GOT3 (cell line): ENCODE measurements at regions not wholly inside any gene's neighbourhood (a gene's known extent, or its start where the extent isn't known, plus 50 kb on each side); places are given as distances from the start of the nearest gene placed in this dataset.

Experiments
- DNase-seq: peaks from one replicate; lab custom pipeline; 2025; ENCODE audit warnings: mixed read lengths; lab: John Stamatoyannopoulos, UW

- DNase-seq = no peak
These were observed 129.0 kb upstream of the PRICKLE2 start for GRCh38 chr3:64354221-64354620.

- DNase-seq = no peak
These were observed 128.0 kb upstream of the PRICKLE2 start for GRCh38 chr3:64353226-64353625.

- no peak for DNase-seq
These were observed 127.3 kb upstream of the PRICKLE2 start for GRCh38 chr3:64352639-64352992.

GRCh38 chr3:64351713-64352638 lies 126.7 kb upstream of the PRICKLE2 start:
- no peak for DNase-seq

GRCh38 chr3:64349551-64349950 lies 124.3 kb upstream of the PRICKLE2 start:
- DNase-seq = no peak

GRCh38 chr3:64345371-64345770 lies 120.1 kb upstream of the PRICKLE2 start:
- no peak for DNase-seq

- no peak for DNase-seq
These were observed 119.5 kb upstream of the PRICKLE2 start for GRCh38 chr3:64344721-64345207.

GRCh38 chr3:64343689-64344430 lies 118.6 kb upstream of the PRICKLE2 start:
- no peak for DNase-seq

GRCh38 chr3:64342940-64343688 lies 117.8 kb upstream of the PRICKLE2 start:
- no peak for DNase-seq

- DNase-seq = no peak
These were observed 116.0 kb upstream of the PRICKLE2 start for GRCh38 chr3:64341296-64341695.

- DNase-seq = no peak
These were observed 115.4 kb upstream of the PRICKLE2 start for GRCh38 chr3:64340641-64341101.

- DNase-seq = no peak
These were observed 111.2 kb upstream of the PRICKLE2 start for GRCh38 chr3:64336488-64336887.

GRCh38 chr3:64332459-64333350 lies 107.4 kb upstream of the PRICKLE2 start:
- DNase-seq = no peak

- no peak for DNase-seq
These were observed 106.3 kb upstream of the PRICKLE2 start for GRCh38 chr3:64331605-64332004.

- no peak for DNase-seq
These were observed 103.8 kb upstream of the PRICKLE2 start for GRCh38 chr3:64329037-64329436.

- no peak for DNase-seq
These were observed 102.0 kb upstream of the PRICKLE2 start for GRCh38 chr3:64327100-64327804.

- no peak for DNase-seq
These were observed 96.5 kb upstream of the PRICKLE2 start for GRCh38 chr3:64321747-64322146.

- DNase-seq = no peak
These were observed 94.1 kb upstream of the PRICKLE2 start for GRCh38 chr3:64319391-64319790.

- no peak for DNase-seq
These were observed 93.5 kb upstream of the PRICKLE2 start for GRCh38 chr3:64318668-64319271.

GRCh38 chr3:64318001-64318400 lies 92.7 kb upstream of the PRICKLE2 start:
- DNase-seq = no peak
